HAP-1 (cell line): ENCODE measurements at regions not wholly inside any gene's neighbourhood (a gene's known extent, or its start where the extent isn't known, plus 50 kb on each side); places are given as distances from the start of the nearest gene placed in this dataset.

Experiments
- DNase-seq, 2 experiments: peaks; one replicate each; pipeline ENCODE4 v3.0.0-alpha.2; 2016 to 2020; ENCODE audit warnings: low spot score in 2 of 2
- H3K27me3 ChIP-seq: fragments of 250-450 bp; sonication (Bioruptor Pico); 2 replicates; pipeline ENCODE4 v1.5.1; 2020; ENCODE audit warnings: low read depth, mild to moderate bottlenecking, moderate library complexity
- H3K36me3 ChIP-seq: fragments of 250-450 bp; sonication (Bioruptor Pico); replicated peaks from 2 replicates; pipeline ENCODE4 v1.5.1; 2020; ENCODE audit warnings: mild to moderate bottlenecking
- H3K4me1 ChIP-seq: fragments of 250-450 bp; sonication (Bioruptor Pico); 2 replicates; pipeline ENCODE4 v1.5.1; 2020; ENCODE audit warnings: mild to moderate bottlenecking
- H3K4me3 ChIP-seq: fragments of 250-450 bp; sonication (Bioruptor Pico); 2 replicates; pipeline ENCODE4 v1.5.1; 2020; ENCODE audit warnings: mild to moderate bottlenecking, moderate library complexity
- H3K9me3 ChIP-seq: fragments of 250-450 bp; sonication (Bioruptor Pico); 2 replicates; pipeline ENCODE4 v1.5.1; 2020; ENCODE audit warnings: mild to moderate bottlenecking, moderate library complexity
- in situ Hi-C: fragments of 300-500 bp; cut with MboI; formaldehyde crosslinking; loops from 3 replicates; pipeline ENCODE4 v1.14.3; 2020; ENCODE audit warnings: low sequenced_read_pairs, inconsistent platforms, mixed read lengths

GRCh38 chr4:14653338-14653737, 348.9 kb upstream of the CPEB2 start:
- Histone ChIP-seq H3K36me3 (no peaks in the 10 kb centered on the region), H3K4me1 (no peaks in the 10 kb centered on the region), H3K4me3 (no peak overlapping the region), H3K27me3 (no peaks in the 10 kb centered on the region), H3K9me3 (no peaks in the 10 kb centered on the region)
- in situ Hi-C loops = no loop called here
- DNase-seq = no peak

- H3K9me3 ChIP-seq = no peaks in the 10 kb centered on the region
- no peaks in the 10 kb centered on the region for H3K27me3 ChIP-seq
- H3K4me1 ChIP-seq = no peaks in the 10 kb centered on the region
- in situ Hi-C loops = no loop called here
- no peaks in the 10 kb centered on the region for H3K36me3 ChIP-seq
- no peak overlapping the region for H3K4me3 ChIP-seq
- no peak for DNase-seq
Observed at GRCh38 chr4:14659286-14659685, 343.0 kb upstream of the CPEB2 start.

- Histone ChIP-seq H3K4me1 (no peaks in the 10 kb centered on the region), H3K27me3 (no peaks in the 10 kb centered on the region), H3K4me3 (no peak overlapping the region), H3K9me3 (no peaks in the 10 kb centered on the region), H3K36me3 (no peaks in the 10 kb centered on the region)
- in situ Hi-C loops = no loop called here
- DNase-seq = no peak
Observed at GRCh38 chr4:14667624-14668151, 334.6 kb upstream of the CPEB2 start.

GRCh38 chr4:14668296-14668695, 334.0 kb upstream of the CPEB2 start:
- Histone ChIP-seq H3K27me3 (no peaks in the 10 kb centered on the region), H3K36me3 (no peaks in the 10 kb centered on the region), H3K4me3 (no peak overlapping the region), H3K4me1 (no peaks in the 10 kb centered on the region), H3K9me3 (no peaks in the 10 kb centered on the region)
- in situ Hi-C loops = no loop called here
- no peak for DNase-seq

- Histone ChIP-seq H3K4me3 (no peak overlapping the region), H3K27me3 (no peaks in the 10 kb centered on the region), H3K36me3 (no peaks in the 10 kb centered on the region), H3K9me3 (no peaks in the 10 kb centered on the region), H3K4me1 (no peaks in the 10 kb centered on the region)
- no peak for DNase-seq
- in situ Hi-C loops = no loop called here
Observed at GRCh38 chr4:14669371-14669770, 332.9 kb upstream of the CPEB2 start.

- in situ Hi-C loops = no loop called here
- DNase-seq = no peak
- Histone ChIP-seq H3K9me3 (no peaks in the 10 kb centered on the region), H3K36me3 (no peaks in the 10 kb centered on the region), H3K4me3 (no peak overlapping the region), H3K27me3 (no peaks in the 10 kb centered on the region), H3K4me1 (no peaks in the 10 kb centered on the region)
Observed at GRCh38 chr4:14671146-14671545, 331.1 kb upstream of the CPEB2 start.

- DNase-seq = no peak
- Histone ChIP-seq H3K4me1 (no peaks in the 10 kb centered on the region), H3K4me3 (no peak overlapping the region), H3K36me3 (no peaks in the 10 kb centered on the region), H3K9me3 (no peaks in the 10 kb centered on the region), H3K27me3 (no peaks in the 10 kb centered on the region)
- in situ Hi-C loops = no loop called here
Observed at GRCh38 chr4:14675279-14675985, 326.8 kb upstream of the CPEB2 start.

GRCh38 chr4:14679906-14680305, 322.4 kb upstream of the CPEB2 start:
- Histone ChIP-seq H3K36me3 (no peaks in the 10 kb centered on the region), H3K27me3 (no peaks in the 10 kb centered on the region), H3K4me1 (no peaks in the 10 kb centered on the region), H3K4me3 (no peak overlapping the region), H3K9me3 (no peaks in the 10 kb centered on the region)
- DNase-seq = no peak
- in situ Hi-C loops = no loop called here

GRCh38 chr4:14681330-14681729, 321.0 kb upstream of the CPEB2 start:
- no peaks in the 10 kb centered on the region for H3K4me1 ChIP-seq
- in situ Hi-C loops = no loop called here

GRCh38 chr4:14693728-14694127, 308.6 kb upstream of the CPEB2 start:
- H3K27me3 ChIP-seq = no peaks in the 10 kb centered on the region
- no peaks in the 10 kb centered on the region for H3K4me1 ChIP-seq
- in situ Hi-C loops = no loop called here
- DNase-seq = no peak
- no peaks in the 10 kb centered on the region for H3K9me3 ChIP-seq
- H3K36me3 ChIP-seq = no peaks in the 10 kb centered on the region
- no peak overlapping the region for H3K4me3 ChIP-seq

More at GRCh38 chr4:14681330-14681729, 321.0 kb upstream of the CPEB2 start:
- Histone ChIP-seq H3K27me3 (no peaks in the 10 kb centered on the region), H3K36me3 (no peaks in the 10 kb centered on the region), H3K4me3 (no peak overlapping the region), H3K9me3 (no peaks in the 10 kb centered on the region)
- no peak for DNase-seq

- no peaks in the 10 kb centered on the region for H3K27me3 ChIP-seq
- H3K4me3 ChIP-seq = no peak overlapping the region
- no peaks in the 10 kb centered on the region for H3K9me3 ChIP-seq
- no peak for DNase-seq
- H3K36me3 ChIP-seq = no peaks in the 10 kb centered on the region
- H3K4me1 ChIP-seq = no peaks in the 10 kb centered on the region
- in situ Hi-C loops = no loop called here
Observed at GRCh38 chr4:14695095-14695845, 307.0 kb upstream of the CPEB2 start.

- DNase-seq = no peak
- no peaks in the 10 kb centered on the region for H3K9me3 ChIP-seq
- H3K36me3 ChIP-seq = no peaks in the 10 kb centered on the region
- in situ Hi-C loops = no loop called here
- no peaks in the 10 kb centered on the region for H3K27me3 ChIP-seq
- no peak overlapping the region for H3K4me3 ChIP-seq
- no peaks in the 10 kb centered on the region for H3K4me1 ChIP-seq
Observed at GRCh38 chr4:14700083-14700482, 302.2 kb upstream of the CPEB2 start.

GRCh38 chr4:14700544-14700943, 301.7 kb upstream of the CPEB2 start:
- H3K9me3 ChIP-seq = no peaks in the 10 kb centered on the region
- no peaks in the 10 kb centered on the region for H3K27me3 ChIP-seq
- no peaks in the 10 kb centered on the region for H3K4me1 ChIP-seq
- no peaks in the 10 kb centered on the region for H3K36me3 ChIP-seq
- no peak overlapping the region for H3K4me3 ChIP-seq
- in situ Hi-C loops = no loop called here
- DNase-seq = no peak

GRCh38 chr4:14701389-14701788, 300.9 kb upstream of the CPEB2 start:
- no peaks in the 10 kb centered on the region for H3K4me1 ChIP-seq
- H3K9me3 ChIP-seq = no peaks in the 10 kb centered on the region
- H3K36me3 ChIP-seq = no peaks in the 10 kb centered on the region
- no peaks in the 10 kb centered on the region for H3K27me3 ChIP-seq
- H3K4me3 ChIP-seq = no peak overlapping the region
- no peak for DNase-seq
- in situ Hi-C loops = no loop called here
